ENCODE measurements at regions not wholly inside any gene's neighbourhood (a gene's known extent, or its start where the extent isn't known, plus 50 kb on each side); places are given as distances from the start of the nearest gene placed in this dataset.

DNA sequence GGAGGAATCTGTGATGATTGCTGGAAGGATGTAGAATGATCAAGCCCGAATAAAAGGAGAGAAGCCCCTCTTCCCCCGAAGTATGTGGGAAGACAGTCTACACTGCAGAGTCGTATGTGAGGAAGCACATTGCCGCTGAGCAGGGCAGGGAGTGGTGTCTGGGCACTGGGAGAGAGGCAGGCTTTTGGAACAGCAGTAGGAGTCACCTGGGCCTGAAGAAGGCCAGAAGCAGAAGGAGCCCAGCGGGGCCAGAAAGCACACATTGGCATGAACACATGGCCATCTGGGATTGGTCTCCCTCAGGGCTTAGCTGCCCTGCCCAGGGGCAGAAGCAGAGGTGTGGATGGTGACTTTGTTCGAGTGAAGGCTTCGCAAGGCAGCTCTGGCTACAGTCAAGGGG, 162.8 kb downstream of the ERCC6L2 start:
- DNase-seq (ENCODE audit: low spot score) = no peak

DNA sequence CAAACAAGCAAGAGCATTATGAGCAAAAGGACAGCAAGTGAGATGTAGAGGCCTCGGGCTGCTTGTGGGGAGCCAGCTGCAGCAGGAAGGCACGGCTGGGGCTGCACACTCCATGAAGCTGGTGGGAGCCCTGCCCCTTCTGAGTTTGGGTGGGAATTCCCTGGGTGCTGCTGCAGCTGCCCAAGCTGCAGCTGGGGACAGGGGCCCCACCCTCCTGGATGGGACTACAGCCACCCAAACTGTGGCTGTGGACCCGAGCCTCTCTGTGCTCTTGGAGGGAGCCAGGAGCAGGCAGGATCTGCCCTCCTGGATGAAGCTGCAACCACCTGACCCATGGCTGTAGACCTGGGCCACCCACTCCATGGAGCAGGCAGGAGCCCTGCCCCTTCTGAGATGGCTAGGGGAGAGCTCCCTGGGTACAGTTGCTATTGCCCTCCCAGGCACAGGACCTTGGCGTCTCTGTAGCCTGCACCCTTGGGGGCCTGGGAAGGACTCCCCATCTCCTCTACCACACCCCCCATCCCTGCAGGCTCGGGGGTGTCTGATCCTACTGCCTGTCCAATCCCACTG, 159.1 kb downstream of the ERCC6L2 start:
- DNase-seq (ENCODE audit: low spot score) = no peak

DNA sequence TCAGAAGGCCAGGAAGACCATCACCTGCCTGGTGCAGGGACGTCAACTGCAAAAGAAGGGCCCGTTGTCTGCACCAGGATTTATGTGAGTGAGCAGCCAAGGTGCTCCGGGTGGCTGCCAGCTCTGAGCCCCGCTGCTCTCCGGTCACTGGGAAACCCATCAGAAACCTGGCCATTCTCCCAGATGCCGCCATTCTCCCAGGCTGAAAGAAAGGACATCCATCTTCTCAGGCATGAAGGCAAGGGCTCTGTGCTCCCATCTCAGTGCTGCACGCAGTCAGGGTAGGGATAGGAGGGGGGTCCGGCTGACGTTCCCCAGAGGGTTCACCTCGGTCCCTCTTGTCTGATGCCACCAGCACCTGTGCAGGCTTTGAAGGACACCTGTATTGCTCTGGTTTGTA, 158.4 kb downstream of the ERCC6L2 start:
- no peak for DNase-seq (ENCODE audit: low spot score)

DNA sequence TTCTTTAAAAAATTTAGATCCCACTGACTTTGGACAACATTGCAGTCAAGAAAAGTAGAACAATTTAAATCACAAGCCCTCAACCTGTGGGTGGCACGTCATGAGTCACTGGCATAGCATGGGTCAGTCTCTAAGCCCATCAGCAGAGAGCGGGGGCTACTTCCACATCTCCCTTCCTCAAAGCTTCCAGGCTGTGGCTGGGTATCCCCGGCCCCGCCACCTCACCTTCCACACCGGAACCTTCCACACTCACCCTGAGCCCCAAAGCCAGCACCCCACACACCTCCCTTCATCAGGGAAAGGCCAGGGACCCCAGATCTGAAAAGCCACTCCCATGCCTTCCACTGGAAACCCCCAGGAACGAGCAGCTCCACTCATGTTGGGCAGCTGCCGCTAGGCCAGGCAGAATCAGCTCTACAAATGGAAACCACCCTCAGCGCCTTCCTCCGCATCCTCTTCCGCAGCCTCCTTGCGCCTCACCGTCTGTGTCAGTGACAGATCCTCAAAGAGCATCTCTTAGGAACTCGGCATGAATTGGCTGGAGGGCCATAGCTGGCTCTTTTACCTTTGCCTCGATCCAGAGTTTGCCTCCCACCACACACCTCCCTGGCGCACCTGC, 156.5 kb downstream of the ERCC6L2 start:
- no peak for DNase-seq (ENCODE audit: low spot score)

DNA sequence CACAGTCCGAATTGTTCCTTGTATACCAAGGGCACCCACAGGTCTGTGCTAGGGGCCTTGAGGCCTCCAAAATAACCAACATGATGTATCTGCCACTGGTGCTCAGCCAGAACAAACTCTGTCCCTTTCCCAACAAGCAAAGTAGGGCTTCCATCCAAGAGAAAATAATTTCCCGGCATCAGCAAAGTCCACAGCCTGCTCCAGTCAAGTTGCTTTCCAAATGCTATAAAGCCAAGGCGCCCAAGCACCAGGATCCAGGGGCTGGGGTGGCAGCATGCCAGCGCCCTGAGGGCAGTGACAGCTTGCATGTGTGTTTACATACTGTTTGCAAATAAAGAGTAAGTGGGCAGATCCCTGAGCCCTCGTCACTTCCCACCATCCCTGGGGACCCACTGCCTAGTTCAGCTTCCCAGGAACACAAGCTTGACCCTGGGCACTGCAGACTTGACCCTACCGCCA, 155.9 kb downstream of the ERCC6L2 start:
- DNase-seq (ENCODE audit: low spot score) = no peak

DNA sequence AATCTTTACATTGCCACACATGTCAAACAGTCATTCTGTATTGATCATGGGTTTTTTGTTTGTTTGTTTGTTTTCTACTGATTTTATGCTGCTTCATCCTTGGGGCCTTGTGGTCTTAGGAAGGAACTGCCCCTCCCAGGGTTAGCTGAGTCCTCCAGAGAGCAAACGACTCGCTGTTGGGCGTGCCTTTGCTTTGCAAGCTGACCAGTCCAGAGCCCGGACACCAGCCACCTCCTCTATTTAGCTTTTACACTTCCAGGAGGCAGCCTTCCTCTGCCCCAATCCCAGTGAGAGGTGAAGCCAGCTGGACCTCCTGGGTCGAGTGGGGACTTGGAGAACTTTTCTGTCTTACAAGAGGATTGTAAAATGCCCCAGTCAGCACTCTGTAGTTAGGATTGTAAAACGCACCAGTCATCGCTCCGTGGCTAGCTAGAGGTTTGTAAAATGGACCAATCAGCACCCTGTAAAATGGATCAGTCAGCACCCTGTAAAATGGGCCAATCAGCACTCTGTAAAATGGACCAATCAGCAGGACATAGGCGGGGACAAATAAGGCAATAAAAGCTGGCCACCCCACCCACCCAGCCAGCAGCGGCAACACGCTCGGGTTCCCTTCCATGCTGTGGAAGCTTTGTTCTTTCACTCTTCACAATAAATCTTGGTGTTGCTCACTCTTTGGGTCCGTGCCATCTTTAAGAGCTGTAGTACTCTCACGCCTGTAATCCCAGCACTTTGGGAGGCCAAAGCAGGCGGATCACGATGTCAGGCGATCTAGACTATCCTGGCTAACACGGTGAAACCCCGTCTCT, 154.4 kb downstream of the ERCC6L2 start:
- no peak for DNase-seq (ENCODE audit: low spot score)

DNA sequence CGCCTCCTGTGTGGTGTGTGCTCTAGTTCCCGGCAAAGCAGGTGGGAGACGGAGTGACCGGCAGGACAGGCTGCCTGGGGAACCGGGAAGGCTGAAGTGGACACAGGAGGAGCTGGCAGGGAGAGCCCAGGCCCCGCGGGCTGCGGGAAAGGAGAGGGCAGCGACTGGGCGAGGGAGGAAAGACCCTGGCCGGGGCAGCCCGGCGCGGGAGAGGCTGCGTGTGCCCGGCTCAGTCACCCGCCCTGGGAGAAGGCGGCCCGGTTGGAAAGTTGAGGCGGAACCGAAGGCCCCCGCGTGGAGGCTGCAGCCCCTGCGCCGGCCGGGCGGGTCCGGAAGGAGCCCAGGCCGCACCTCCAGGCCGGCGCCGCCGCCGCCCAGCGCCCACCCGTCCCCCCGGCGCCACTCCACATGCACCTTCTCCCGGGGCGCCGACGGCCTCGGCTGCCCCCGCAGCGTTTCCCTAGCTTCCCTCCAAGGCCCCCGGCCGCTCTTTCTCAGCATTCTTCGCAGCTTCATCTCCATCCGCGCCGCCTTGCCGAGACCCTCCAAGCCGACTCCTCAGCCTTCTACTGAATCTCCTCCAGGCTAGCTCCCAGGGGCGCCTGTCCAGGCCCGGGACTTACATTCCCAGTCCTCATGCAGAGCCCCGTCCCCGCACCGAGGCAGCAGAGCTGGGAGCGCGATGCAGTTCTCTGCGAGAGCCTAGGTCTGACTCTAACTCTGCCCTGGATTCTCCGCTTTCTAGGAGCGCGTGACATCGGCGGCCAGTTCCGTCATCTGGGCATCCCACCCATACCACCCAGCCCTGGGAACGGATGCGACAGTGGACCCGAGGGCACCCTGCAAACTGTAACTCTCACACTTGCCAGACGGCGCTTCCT, 152.0 kb downstream of the ERCC6L2 start:
- DNase-seq (ENCODE audit: low spot score) = no peak

DNA sequence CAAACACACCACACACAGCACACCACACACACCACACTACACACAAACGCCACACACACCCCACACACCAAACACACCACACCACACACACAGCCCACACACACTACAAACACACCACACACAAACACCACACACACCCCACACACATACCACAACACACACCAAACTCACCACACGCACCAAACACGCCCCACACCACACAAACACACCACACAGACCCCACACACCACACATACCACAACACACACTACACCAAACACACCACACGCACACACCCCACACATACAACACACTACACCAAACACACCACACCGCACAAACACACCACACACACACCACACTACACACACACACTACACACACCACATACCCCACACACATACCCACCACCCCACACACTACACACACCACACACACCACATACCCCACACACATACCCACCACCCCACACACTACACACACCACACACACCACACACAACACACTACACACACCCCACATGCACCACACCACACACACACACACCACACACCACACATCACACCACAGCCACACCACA, 151.2 kb downstream of the ERCC6L2 start:
- no peak for DNase-seq (ENCODE audit: low spot score)

DNA sequence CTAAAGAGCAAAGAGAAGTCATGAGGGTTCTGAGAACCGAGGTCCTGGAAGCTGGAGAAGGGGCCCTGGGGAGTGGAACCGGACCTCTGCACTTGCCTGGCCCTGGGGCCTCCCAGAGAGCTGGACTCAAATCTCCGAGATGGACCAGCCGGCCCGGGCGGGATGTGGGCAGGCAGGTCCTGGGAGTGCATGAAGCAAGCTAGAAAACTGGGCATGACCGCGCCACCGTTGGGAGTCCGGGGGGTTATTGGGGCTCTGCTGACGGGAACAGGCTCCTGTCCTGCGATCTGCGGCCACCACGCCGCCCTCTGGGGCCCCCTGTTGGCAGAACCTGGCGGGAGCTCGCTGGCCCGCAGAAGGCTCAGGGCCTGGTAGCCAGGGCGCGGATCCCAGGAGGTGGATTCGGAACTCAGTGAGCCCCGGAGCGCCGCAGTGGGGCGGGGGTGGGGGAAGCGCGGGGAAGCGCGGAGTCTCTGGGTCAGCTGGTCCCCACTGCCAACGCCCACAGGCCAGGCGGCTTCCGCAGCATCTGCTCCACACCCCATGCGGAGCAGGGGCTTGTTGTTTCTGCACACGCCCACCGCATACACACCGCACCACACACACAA, 150.6 kb downstream of the ERCC6L2 start:
- DNase-seq (ENCODE audit: low spot score) = no peak

DNA sequence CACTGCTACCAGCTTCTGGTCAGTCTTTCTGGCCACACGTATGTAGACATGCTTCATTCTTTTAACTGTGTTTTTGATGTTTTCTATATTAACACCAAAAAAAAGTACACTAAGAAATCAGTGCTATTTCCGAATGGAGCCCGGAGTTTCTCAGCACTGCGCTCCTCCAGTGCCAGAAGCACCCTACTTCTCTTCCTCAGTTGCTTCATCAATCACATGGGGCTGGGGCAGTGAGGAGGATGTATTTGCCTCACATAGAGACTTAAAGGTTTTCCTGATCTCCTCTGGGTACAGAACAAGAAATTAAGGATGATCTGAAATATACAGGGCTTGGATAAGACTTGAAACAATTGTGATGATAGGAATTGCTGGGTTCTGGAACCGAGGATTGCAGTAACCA, 148.0 kb downstream of the ERCC6L2 start:
- no peak for DNase-seq (ENCODE audit: low spot score)

DNA sequence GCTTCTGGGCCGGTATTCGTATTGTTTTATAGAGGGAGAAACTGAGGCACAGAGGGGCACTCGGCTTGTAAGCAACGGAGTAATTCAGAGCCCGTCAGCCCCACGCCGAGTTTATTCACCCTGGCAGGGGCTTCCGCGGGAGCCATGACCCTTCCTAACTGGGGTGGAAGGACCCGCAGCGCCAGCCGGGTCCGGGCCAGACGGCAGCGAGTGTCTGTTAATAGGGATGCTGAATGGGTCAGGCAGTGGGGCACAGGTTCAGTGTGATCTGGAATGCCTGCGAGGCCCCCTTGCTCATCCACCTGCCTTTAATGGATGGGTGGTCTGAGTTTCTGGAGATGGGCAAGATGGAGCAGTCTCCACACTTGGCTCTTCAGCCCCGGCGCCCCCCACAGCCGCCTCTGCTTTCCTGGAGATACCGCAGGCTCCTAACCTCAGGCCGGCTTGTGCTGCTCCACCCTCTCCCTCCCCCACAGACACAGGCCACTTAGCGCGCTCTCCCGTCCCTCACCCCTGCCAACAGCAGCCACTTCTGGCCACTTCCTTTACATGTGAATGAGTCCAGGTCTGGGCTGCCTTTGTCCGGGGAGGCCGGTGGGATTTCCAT, 147.1 kb downstream of the ERCC6L2 start:
- peak; percentile 83 for DNase-seq (ENCODE audit: low spot score)

DNA sequence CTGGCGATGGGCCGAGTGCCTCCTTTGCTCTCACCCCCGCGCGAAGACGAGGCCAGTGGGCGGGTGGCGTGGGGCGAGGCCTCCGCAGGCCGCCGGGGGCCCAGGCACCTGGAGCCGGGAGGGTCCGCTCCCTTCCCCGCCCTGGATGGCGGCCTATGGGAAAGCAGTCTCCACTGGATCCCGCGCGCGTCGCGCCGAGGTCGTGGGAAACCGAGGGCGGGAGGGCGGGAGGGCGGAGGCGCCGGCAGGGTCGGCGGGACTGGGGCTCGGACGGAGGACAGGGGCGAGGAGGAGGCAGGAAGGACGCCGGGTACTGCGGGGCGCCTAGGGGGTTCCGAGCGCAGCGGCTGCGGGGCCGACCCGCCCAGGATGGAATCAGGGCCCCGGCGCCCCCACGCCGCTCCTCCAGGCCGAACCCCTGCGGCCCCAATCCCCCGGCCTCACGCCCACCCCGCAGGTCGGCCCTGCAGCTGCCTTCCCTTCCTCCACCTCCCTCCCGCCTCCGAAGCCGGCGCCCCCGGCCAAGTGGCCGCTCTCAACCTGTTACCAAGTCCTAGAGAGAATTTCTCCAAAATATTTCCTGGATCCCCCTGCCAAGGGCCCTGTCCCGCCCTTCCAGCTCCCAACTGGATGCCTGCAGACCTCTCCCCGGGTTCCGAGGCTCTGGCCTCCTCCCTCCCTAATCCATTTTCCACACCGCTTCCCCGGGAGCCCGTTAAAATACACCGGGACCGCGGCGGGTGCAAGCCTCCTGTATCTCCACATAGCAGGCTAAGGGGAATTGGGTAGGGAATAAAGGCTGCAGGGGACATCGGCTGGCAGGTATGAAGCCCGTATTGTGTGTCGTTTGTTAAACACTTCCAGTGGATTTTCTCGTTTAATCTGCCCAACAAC, 146.3 kb downstream of the ERCC6L2 start:
- peak; percentile 17 for DNase-seq (ENCODE audit: low spot score)

DNA sequence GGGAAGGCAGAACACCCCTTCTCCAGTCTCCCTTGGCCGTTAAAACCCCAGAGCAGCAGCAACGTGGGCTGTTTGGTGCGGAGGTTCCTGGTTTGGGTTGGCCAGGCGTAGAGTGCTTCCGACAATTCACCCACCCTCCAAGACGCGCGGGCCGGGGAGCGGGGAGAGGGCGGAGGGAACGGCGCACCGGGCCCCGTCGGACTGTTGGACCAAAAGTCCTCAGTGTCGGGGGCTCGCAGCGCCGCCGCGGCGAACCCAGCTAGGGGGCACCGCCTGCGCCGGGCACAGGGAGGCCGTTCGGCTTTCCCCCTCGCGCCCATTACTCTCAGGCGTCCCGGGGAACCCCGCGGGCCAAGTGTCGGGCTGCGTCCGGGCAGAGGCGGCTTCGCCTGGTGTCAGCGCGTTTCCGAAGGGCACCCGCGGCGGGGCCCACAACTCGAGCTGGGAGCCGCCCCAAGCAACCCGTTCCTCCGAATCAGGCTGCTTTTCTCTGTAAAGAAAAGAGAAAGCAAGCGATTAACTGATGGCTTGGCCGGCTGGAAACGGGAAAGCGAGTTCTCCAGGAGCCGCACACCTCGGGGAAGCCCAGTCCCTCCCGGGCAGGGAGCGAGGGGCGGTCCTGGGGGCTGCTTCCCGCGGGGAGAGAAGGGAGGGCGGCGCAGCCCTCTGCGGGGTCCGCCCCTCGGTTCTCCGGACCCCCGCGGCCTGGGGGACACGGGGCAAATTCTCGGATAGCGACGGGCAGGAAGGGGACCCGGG, 145.5 kb downstream of the ERCC6L2 start:
- DNase-seq (ENCODE audit: low spot score) = no peak

DNA sequence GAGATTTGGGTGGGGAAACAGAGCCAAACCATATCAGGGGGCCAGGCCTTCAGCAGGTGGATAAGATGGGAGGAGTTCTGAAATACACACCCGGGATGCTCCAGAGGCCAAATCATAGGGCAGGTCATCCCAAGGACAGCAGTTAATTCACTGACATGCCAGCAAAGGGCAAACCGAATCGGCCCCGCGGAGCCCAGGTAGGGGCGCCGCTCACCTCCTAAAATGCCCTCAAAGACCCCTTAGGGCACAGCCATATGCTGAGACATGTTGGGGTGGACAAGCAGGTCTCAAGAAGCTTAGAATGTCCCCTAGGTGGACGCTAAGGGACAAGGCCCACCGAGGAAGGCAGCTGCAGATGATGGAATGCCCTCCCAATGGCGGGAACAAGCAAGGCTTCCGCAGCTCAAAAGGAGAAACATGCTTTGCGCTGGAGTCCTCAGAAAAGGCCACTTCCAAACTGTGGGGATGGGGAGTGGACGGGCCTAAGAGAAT, 144.9 kb downstream of the ERCC6L2 start:
- no peak for DNase-seq (ENCODE audit: low spot score)
